NCI-H2171 treated with DMSO at 0.1 percent for 48 hours (cell line): ENCODE measurements at regions not wholly inside any gene's neighbourhood (a gene's known extent, or its start where the extent isn't known, plus 50 kb on each side); places are given as distances from the start of the nearest gene placed in this dataset.
"Not testable (repeated sequence)": the region's sequence is repeated elsewhere in the genome, so short reads cannot be mapped to it uniquely, and the experiment has no call there.

ENCODE experiments used
- DNase-seq: peaks from one replicate; lab custom pipeline; 2025; lab: John Stamatoyannopoulos, UW

GRCh38 chr14:87815121-87815520, 177.9 kb downstream of the GALC start:
- DNase-seq, result no peak

- no peak for DNase-seq
Measured at GRCh38 chr14:87813686-87814085, 179.3 kb downstream of the GALC start.

GRCh38 chr14:87813211-87813610, 179.8 kb downstream of the GALC start:
- no peak for DNase-seq

GRCh38 chr14:87811246-87811645, 181.7 kb downstream of the GALC start:
- DNase-seq, result no peak

- no peak for DNase-seq
Measured at GRCh38 chr14:87810711-87811110, 182.3 kb downstream of the GALC start.

- no peak for DNase-seq
Measured at GRCh38 chr14:87809261-87809660, 183.7 kb downstream of the GALC start.

- peak; percentile 36 for DNase-seq
Measured at GRCh38 chr14:87805315-87805723, 187.7 kb downstream of the GALC start.

DNA sequence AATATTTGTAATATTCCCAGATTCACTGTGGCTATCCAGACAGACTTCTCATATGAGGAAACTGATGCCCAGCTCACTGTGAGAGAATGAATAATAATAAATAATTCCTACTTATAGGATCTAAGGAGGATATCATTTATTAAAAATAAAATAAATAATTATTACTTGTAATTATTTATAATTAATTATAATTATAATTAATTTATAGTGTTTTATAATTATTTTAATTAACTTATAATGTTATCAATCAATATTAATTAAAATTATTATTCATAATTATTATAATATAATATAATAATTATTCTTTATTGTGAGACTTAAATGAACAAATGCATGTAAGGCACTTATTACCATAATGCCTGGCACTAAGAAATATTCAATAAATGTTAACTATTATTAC, 192.8 kb downstream of the GALC start:
- no peak for DNase-seq

GRCh38 chr14:87799400-87799799, 193.6 kb downstream of the GALC start:
- peak; percentile 30 for DNase-seq

GRCh38 chr14:87797001-87797400, 196.0 kb downstream of the GALC start:
- no peak for DNase-seq

DNA sequence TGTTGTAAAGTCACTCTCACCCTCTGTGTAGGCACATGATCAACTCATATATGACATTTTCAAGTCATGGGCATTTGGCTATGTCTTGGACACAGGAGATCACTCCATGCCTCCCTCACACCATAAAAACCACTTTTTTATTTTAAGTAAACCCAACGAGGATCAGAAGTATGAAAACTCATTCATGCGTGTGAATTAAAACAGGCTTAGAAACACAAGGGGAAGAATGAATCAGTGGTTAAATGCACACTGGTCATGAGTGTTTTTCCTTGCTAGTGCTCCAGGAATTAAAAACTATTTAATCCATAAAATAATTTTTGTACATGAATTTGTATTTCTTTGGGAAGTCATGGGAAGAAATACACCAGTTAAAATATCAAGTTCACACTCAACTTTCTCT, 198.4 kb downstream of the GALC start:
- DNase-seq, result no peak

- DNase-seq, result no peak
Measured at GRCh38 chr14:87785897-87786296, 207.1 kb downstream of the GALC start.

- no peak for DNase-seq
Measured at GRCh38 chr14:87784386-87784785, 208.6 kb downstream of the GALC start.

- no peak for DNase-seq
Measured at GRCh38 chr14:87783071-87783470, 209.9 kb downstream of the GALC start.

- DNase-seq, result no peak
Measured at GRCh38 chr14:87772854-87773253, 220.1 kb downstream of the GALC start.

GRCh38 chr14:87767567-87767901, 225.4 kb downstream of the GALC start:
- no peak for DNase-seq

- no peak for DNase-seq
Measured at GRCh38 chr14:87758876-87759275, 234.1 kb downstream of the GALC start.

GRCh38 chr14:87756661-87757060, 236.3 kb downstream of the GALC start:
- no peak for DNase-seq

DNA sequence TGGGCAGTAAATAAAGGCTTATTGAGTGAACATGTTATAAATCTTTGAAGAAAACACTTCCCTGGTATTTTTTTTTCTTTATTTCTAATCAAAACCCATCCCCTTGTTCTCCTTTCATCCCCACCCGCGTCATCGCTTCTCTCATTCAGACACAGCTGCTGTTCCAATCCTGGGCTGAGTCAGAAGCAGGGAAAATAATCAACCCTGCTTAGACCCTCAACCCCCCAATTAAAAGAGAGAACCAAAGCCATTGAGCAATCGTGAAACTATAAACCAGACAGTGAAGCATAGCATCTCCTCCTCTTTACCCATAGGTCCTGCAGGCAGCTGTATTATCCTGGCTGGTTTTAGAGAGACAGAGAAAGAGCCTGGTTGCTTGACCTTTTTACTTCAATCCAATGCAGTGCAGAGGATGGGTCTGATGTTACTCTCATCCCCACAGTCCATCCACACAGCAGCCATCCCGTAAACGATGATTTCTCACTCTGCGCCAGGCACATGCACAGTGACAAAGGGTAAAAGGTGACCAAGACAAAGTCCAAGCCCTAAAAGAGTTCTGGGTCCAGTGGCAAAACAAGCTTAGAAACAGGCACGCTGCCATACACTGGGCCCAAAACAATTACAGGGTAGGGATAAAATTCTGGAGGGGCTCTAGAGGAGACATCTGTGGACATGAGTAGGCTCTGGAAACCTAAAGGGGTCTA, 238.3 kb downstream of the GALC start:
- DNase-seq, result no peak

- DNase-seq, result no peak
Measured at GRCh38 chr14:87748558-87748957, 244.4 kb downstream of the GALC start.

DNA sequence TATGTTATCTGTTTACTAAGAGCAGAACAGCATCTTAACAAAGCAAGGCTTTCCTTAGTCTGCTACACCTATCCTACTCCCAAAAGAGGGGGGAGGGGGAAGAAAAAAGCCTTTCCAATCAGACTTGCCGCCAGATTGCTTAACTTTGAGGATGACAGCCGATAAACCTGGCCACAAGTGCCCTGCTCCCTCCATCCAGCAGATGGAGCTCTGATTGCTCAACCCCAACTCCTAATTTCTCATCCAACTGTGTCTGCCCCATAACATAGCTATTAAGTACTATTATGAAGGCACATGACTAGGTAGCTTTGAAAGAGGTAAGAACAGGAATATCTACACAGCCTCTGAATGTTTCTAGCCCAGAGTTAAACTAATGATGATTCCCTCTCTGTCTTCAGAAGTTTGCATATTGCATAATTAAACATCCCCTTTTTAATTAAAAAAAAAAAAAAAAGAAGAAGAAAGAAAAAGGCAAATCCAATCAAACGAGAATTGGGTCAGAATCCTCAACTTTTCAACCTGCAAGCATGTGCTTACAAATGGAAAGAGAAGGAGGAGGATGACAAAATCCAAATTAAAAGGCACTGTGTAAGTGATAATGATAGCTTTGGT, 247.4 kb downstream of the GALC start:
- peak; percentile 62 for DNase-seq

DNA sequence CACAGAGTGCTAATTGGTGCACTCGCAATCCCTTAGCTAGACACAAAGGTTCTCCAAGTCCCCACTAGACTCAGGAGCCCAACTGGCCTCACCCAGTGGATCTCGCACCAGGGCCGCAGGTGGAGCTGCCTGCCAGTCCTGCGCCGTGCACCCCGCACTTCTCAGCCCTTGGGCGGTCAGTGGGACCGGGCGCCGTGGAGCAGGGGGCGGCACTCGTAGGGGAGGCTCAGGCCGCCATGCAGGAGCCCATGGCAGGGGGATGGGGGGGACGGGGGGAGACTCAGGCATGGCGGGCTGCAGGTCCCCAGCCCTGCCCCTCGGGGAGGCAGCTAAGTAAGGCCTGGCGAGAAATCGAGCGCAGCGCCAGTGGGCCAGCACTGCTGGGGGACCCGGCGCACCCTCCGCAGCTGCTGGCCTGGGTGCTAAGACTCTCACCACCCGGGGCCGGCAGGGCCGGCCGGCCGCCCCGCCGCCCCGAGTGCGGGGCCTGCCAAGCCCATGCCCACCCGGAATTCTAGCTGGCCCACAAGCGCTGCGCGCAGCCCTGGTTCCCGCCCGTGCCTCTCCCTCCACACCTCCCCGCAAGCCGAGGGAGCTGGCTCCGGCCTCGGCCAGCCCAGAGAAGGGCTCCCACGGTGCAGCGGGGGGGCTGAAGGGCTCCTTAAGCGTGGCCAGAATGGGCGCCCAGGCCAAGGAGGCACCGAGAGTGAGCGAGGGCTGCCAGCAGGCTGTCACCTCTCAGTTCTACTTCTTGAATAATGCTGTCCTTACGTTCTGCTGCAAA, 258.2 kb downstream of the GALC start:
- not testable (repeated sequence) for DNase-seq

- DNase-seq, result not testable (repeated sequence)
Measured at GRCh38 chr14:87733115-87733514, 259.9 kb downstream of the GALC start.
